ENCODE measurements at regions not wholly inside any gene's neighbourhood (a gene's known extent, or its start where the extent isn't known, plus 50 kb on each side); places are given as distances from the start of the nearest gene placed in this dataset.

GRCh38 chr1:30290581-30290980 is 432.8 kb downstream of the MATN1 start:
- no peak for ATAC-seq
- TF ChIP-seq POU6F1 (CRISPR knock-in tag; IDR thresholded peaks at IDR 0.05; ENCODE audit: borderline replicate concordance, low read depth) (no peak), CSRNP3 (CRISPR knock-in tag; IDR thresholded peaks at IDR 0.05) (no peak), ZNF8 (CRISPR knock-in tag; IDR thresholded peaks at IDR 0.05) (no peak), ZFP3 (CRISPR knock-in tag; IDR thresholded peaks at IDR 0.05) (no peak), ZC3H10 (CRISPR knock-in tag; IDR thresholded peaks at IDR 0.05) (no peak), TCF4 (CRISPR knock-in tag; IDR thresholded peaks at IDR 0.05; ENCODE audit: borderline replicate concordance) (no peak), CSDC2 (CRISPR knock-in tag; IDR thresholded peaks at IDR 0.05) (no peak), TOX (CRISPR knock-in tag; IDR thresholded peaks at IDR 0.05; ENCODE audit: borderline replicate concordance) (no peak), PPARA (CRISPR knock-in tag; IDR thresholded peaks at IDR 0.05; ENCODE audit: borderline replicate concordance) (no peak), SNAI2 (CRISPR knock-in tag; IDR thresholded peaks at IDR 0.05) (no peak), BACH2 (CRISPR knock-in tag; IDR thresholded peaks at IDR 0.05; ENCODE audit: borderline replicate concordance) (no peak), ISL1 (CRISPR knock-in tag; IDR thresholded peaks at IDR 0.05) (no peak), OSR1 (CRISPR knock-in tag; IDR thresholded peaks at IDR 0.05) (no peak), ZNF70 (CRISPR knock-in tag; IDR thresholded peaks at IDR 0.05) (no peak)

GRCh38 chr1:30287976-30288375 is 435.4 kb downstream of the MATN1 start:
- no peak for ATAC-seq
- no peak for TF ChIP-seq ESRRG (CRISPR knock-in tag; IDR thresholded peaks at IDR 0.05)
- TF ChIP-seq OSR1 (CRISPR knock-in tag; IDR thresholded peaks at IDR 0.05) = no peak
- no peak for TF ChIP-seq GLIS3 (CRISPR knock-in tag; IDR thresholded peaks at IDR 0.05)
- no peak for TF ChIP-seq TCF4 (CRISPR knock-in tag; IDR thresholded peaks at IDR 0.05; ENCODE audit: borderline replicate concordance)
- TF ChIP-seq ZNF70 (CRISPR knock-in tag; IDR thresholded peaks at IDR 0.05) = no peak
- TF ChIP-seq ZFP3 (CRISPR knock-in tag; IDR thresholded peaks at IDR 0.05) = no peak
- TF ChIP-seq PATZ1 (CRISPR knock-in tag; IDR thresholded peaks at IDR 0.05; ENCODE audit: borderline replicate concordance) = no peak
- TF ChIP-seq ZNF565 (CRISPR knock-in tag; conservative IDR thresholded peaks at IDR 0.05; ENCODE audit: low read depth) = no peak
- TF ChIP-seq ZFP30 (CRISPR knock-in tag; IDR thresholded peaks at IDR 0.05) = no peak
- TF ChIP-seq ISL1 (CRISPR knock-in tag; IDR thresholded peaks at IDR 0.05) = no peak
- TF ChIP-seq CSDC2 (CRISPR knock-in tag; IDR thresholded peaks at IDR 0.05) = no peak
- TF ChIP-seq TSHZ2 (CRISPR knock-in tag; IDR thresholded peaks at IDR 0.05) = no peak
- TF ChIP-seq TOX (CRISPR knock-in tag; IDR thresholded peaks at IDR 0.05; ENCODE audit: borderline replicate concordance) = no peak

GRCh38 chr1:30286988-30287839 is 436.2 kb downstream of the MATN1 start:
- ATAC-seq = no peak
- no peak for TF ChIP-seq TSHZ2 (CRISPR knock-in tag; IDR thresholded peaks at IDR 0.05)
- no peak for TF ChIP-seq BACH2 (CRISPR knock-in tag; IDR thresholded peaks at IDR 0.05; ENCODE audit: borderline replicate concordance)
- TF ChIP-seq GLIS3 (CRISPR knock-in tag; IDR thresholded peaks at IDR 0.05) = no peak
- TF ChIP-seq POU6F1 (CRISPR knock-in tag; IDR thresholded peaks at IDR 0.05; ENCODE audit: borderline replicate concordance, low read depth) = no peak
- TF ChIP-seq TCF4 (CRISPR knock-in tag; IDR thresholded peaks at IDR 0.05; ENCODE audit: borderline replicate concordance) = no peak
- no peak for TF ChIP-seq TOX (CRISPR knock-in tag; IDR thresholded peaks at IDR 0.05; ENCODE audit: borderline replicate concordance)
- TF ChIP-seq ARNTL (CRISPR knock-in tag; IDR thresholded peaks at IDR 0.05; ENCODE audit: borderline replicate concordance, low read depth) = no peak
- TF ChIP-seq ZFP30 (CRISPR knock-in tag; IDR thresholded peaks at IDR 0.05) = no peak
- no peak for TF ChIP-seq ZC3H10 (CRISPR knock-in tag; IDR thresholded peaks at IDR 0.05)
- no peak for TF ChIP-seq SNAI2 (CRISPR knock-in tag; IDR thresholded peaks at IDR 0.05)
